ENCODE measurements at regions not wholly inside any gene's neighbourhood (a gene's known extent, or its start where the extent isn't known, plus 50 kb on each side); places are given as distances from the start of the nearest gene placed in this dataset.

GRCh38 chr7:24502135-24502488, 71.1 kb upstream of the PALS2 start:
- H3K9ac ChIP-seq: no peak overlapping the region
- no peaks in the 10 kb centered on the region for H3K9me2 ChIP-seq
- no peaks in the 10 kb centered on the region for H3F3A ChIP-seq (replicated peaks; ENCODE audit: insufficient read depth)
- ChIA-PET CTCF (interaction anchor here (1.0 kb wide), 1 partner anchor 66 kb away, joined by 3 read pairs; no protein-coding TSS in a partner anchor), POLR2A (no interaction called here)
- no peak for DNase-seq
- no peaks in the 10 kb centered on the region for H3K36me3 ChIP-seq (replicated peaks in 1 of 2; ENCODE audit: control insufficient read depth in 1 of 2, insufficient read depth in 2 of 2, low read length in 1 of 2)
- H4K20me1 ChIP-seq (ENCODE audit: insufficient read depth): no peaks in the 10 kb centered on the region
- H3K79me2 ChIP-seq (ENCODE audit: insufficient read depth): no peaks in the 10 kb centered on the region
- H3K4me2 ChIP-seq: no peak overlapping the region
- no peak overlapping the region for H2AFZ ChIP-seq (ENCODE audit: low read depth)
- H3K4me3 ChIP-seq (ENCODE audit: low read depth in 2 of 2, low read length in 1 of 2): no peak overlapping the region
- H3K9me3 ChIP-seq: no peaks in the 10 kb centered on the region
- 77% methylated on average over 3 of the region's 3 CpGs for WGBS (ENCODE audit: low lambda C conversion rate)
- H3K4me1 ChIP-seq (ENCODE audit: control insufficient read depth in 1 of 2, insufficient read depth in 2 of 2, low read depth in 1 of 2, low read length in 1 of 2): no peaks in the 10 kb centered on the region; a peak in 1 of 4 replicates
- no peak for TF ChIP-seq FOXJ3 (CRISPR knock-in tag; IDR thresholded peaks at IDR 0.05)
- TF ChIP-seq YY1 (IDR thresholded peaks at IDR 0.05; ENCODE audit: low read depth): no peak
- TF ChIP-seq NRF1 (IDR thresholded peaks at IDR 0.05; ENCODE audit: low read depth, low read length): no peak
- no peak for TF ChIP-seq JUND (IDR thresholded peaks at IDR 0.05)
- TF ChIP-seq GATA2 (CRISPR knock-in tag; IDR thresholded peaks at IDR 0.05): no peak
- TF ChIP-seq PBX3 (IDR thresholded peaks at IDR 0.05): no peak
- no peak for TF ChIP-seq ELF1 (IDR thresholded peaks at IDR 0.05)
- TF ChIP-seq EP300 (IDR thresholded peaks at IDR 0.05; ENCODE audit: borderline replicate concordance in 1 of 2, low read depth in 1 of 2, low read length in 1 of 2): no peak
- no peak for TF ChIP-seq FOXM1 (IDR thresholded peaks at IDR 0.05; ENCODE audit: low read depth)
- no peak for TF ChIP-seq IRF3 (IDR thresholded peaks at IDR 0.05; ENCODE audit: low read depth, low read length)
- no peak for TF ChIP-seq REST (IDR thresholded peaks at IDR 0.05; ENCODE audit: low read depth, low read length)
- TF ChIP-seq RAD21 (IDR thresholded peaks at IDR 0.05; ENCODE audit: low read length): no peak
- TF ChIP-seq RFX5 (IDR thresholded peaks at IDR 0.05; ENCODE audit: low read length): no peak
- TF ChIP-seq TCF12 (IDR thresholded peaks at IDR 0.05): no peak
- TF ChIP-seq NFIC (IDR thresholded peaks at IDR 0.05; ENCODE audit: borderline replicate concordance): no peak
- no peak for TF ChIP-seq SMC3 (IDR thresholded peaks at IDR 0.05; ENCODE audit: low read depth, low read length)
- H3K27me3 ChIP-seq (ENCODE audit: insufficient read depth): no peaks in the 10 kb centered on the region; the same call in 1 of the 2 replicates
- H3K27ac ChIP-seq (ENCODE audit: low read depth in 2 of 2, low read length in 1 of 2): no peak overlapping the region

Measured in SK-N-SH (cell line).